DOHH2 (cell line): ENCODE measurements at regions not wholly inside any gene's neighbourhood (a gene's known extent, or its start where the extent isn't known, plus 50 kb on each side); places are given as distances from the start of the nearest gene placed in this dataset.

ENCODE experiments used
- H3F3A ChIP-seq: fragments of 200-600 bp; sonication (generic), shearing (Covaris generic); 2 replicates; pipeline ENCODE4 v1.6.0; 2016; ENCODE audit warnings: antibody characterized with exemption, mild to moderate bottlenecking; ENCODE audit not compliant: control insufficient read depth, insufficient read depth
- H3K27ac ChIP-seq: fragments of 200-600 bp; sonication (generic); 2 replicates; pipeline ENCODE4 v1.5.1; 2014; ENCODE audit warnings: low read depth, mild to moderate bottlenecking, low read length, moderate library complexity
- H3K27me3 ChIP-seq: fragments of 200-600 bp; sonication (generic); 2 replicates; pipeline ENCODE4 v1.6.1; 2014; ENCODE audit warnings: mild to moderate bottlenecking, low read length, mixed read lengths; ENCODE audit not compliant: control insufficient read depth
- H3K36me3 ChIP-seq: fragments of 200-600 bp; sonication (generic); 2 replicates; pipeline ENCODE4 v1.6.1; 2014; ENCODE audit warnings: mild to moderate bottlenecking, low read length, moderate library complexity, mixed read lengths; ENCODE audit not compliant: control insufficient read depth
- H3K4me1 ChIP-seq: fragments of 200-600 bp; sonication (generic); 2 replicates; pipeline ENCODE4 v1.6.1; 2014; ENCODE audit warnings: mild to moderate bottlenecking, low read length, mixed read lengths; ENCODE audit not compliant: control insufficient read depth
- H3K4me2 ChIP-seq: fragments of 200-600 bp; sonication (generic); 2 replicates; pipeline ENCODE4 v1.6.0; 2014; ENCODE audit warnings: mild to moderate bottlenecking, low read length, moderate library complexity
- H3K4me3 ChIP-seq: fragments of 200-600 bp; sonication (generic); 2 replicates; pipeline ENCODE4 v1.5.1; 2014; ENCODE audit warnings: mild to moderate bottlenecking, low read length, mixed read lengths
- H3K79me2 ChIP-seq: fragments of 200-600 bp; sonication (generic); 2 replicates; pipeline ENCODE4 v1.6.1; 2014; ENCODE audit warnings: mild to moderate bottlenecking, low read length, mixed read lengths; ENCODE audit not compliant: control insufficient read depth
- H3K9me2 ChIP-seq: fragments of 200-600 bp; sonication (generic); replicated peaks from 2 replicates; pipeline ENCODE4 v1.6.1; 2014; ENCODE audit warnings: mild to moderate bottlenecking, low read length, mixed read lengths; ENCODE audit not compliant: control insufficient read depth
- H3K9me3 ChIP-seq: fragments of 200-600 bp; sonication (generic); 2 replicates; pipeline ENCODE4 v1.6.1; 2014; ENCODE audit warnings: antibody characterized with exemption, low read length, mixed read lengths; ENCODE audit not compliant: control insufficient read depth, insufficient read depth
- H4K20me1 ChIP-seq: fragments of 200-600 bp; sonication (generic); 2 replicates; pipeline ENCODE4 v1.6.0; 2014; ENCODE audit warnings: low read depth, mild to moderate bottlenecking, antibody characterized with exemption, low read length, moderate library complexity; ENCODE audit not compliant: control insufficient read depth, insufficient read depth
- CTCF ChIP-seq: fragments of 200-600 bp; sonication (generic); IDR thresholded peaks from one replicate; pipeline ENCODE4 v1.5.1; 2014; ENCODE audit warnings: antibody characterized with exemption, mild to moderate bottlenecking, low read depth, low read length; ENCODE audit not compliant: poor library complexity, severe bottlenecking
- EZH2phosphoT487 ChIP-seq: fragments of 200-600 bp; sonication (generic); IDR thresholded peaks from 2 replicates; pipeline ENCODE4 v1.6.1; 2017; ENCODE audit warnings: borderline replicate concordance, mild to moderate bottlenecking, antibody characterized with exemption, low read length, moderate library complexity, mixed read lengths

- no peaks in the 10 kb centered on the region for H3K27me3 ChIP-seq
- H3K79me2 ChIP-seq = no peaks in the 10 kb centered on the region
- TF ChIP-seq CTCF (no peak), EZH2phosphoT487 (no peak)
- H3K9me3 ChIP-seq = no peaks in the 10 kb centered on the region
- no peaks in the 10 kb centered on the region for H3K36me3 ChIP-seq
- H3K4me2 ChIP-seq = no peak overlapping the region
- no peaks in the 10 kb centered on the region for H3K4me1 ChIP-seq
- no peak overlapping the region for H3K27ac ChIP-seq
- H3K9me2 ChIP-seq = no peaks in the 10 kb centered on the region
- no peaks in the 10 kb centered on the region for H3F3A ChIP-seq
- no peak overlapping the region for H3K4me3 ChIP-seq
- no peaks in the 10 kb centered on the region for H4K20me1 ChIP-seq
Observed at GRCh38 chr11:37558619-37559210, 960.7 kb upstream of the RAG2 start.

- no peak for TF ChIP-seq EZH2phosphoT487
- no peak for TF ChIP-seq CTCF
- Histone ChIP-seq H3K79me2 (no peaks in the 10 kb centered on the region), H3K27ac (no peak overlapping the region), H4K20me1 (no peaks in the 10 kb centered on the region), H3K36me3 (no peaks in the 10 kb centered on the region), H3K9me3 (no peaks in the 10 kb centered on the region), H3K9me2 (no peaks in the 10 kb centered on the region), H3F3A (no peaks in the 10 kb centered on the region), H3K4me3 (no peak overlapping the region), H3K4me1 (no peaks in the 10 kb centered on the region), H3K27me3 (no peaks in the 10 kb centered on the region), H3K4me2 (no peak overlapping the region)
Observed at GRCh38 chr11:37557990-37558389, 960.0 kb upstream of the RAG2 start.

GRCh38 chr11:37552284-37552683, 954.2 kb upstream of the RAG2 start:
- no peak overlapping the region for H3K27ac ChIP-seq
- no peak for TF ChIP-seq EZH2phosphoT487
- no peak for TF ChIP-seq CTCF
- H3K4me3 ChIP-seq = no peak overlapping the region
- no peaks in the 10 kb centered on the region for H3F3A ChIP-seq
- no peaks in the 10 kb centered on the region for H3K4me1 ChIP-seq
- H3K36me3 ChIP-seq = no peaks in the 10 kb centered on the region
- no peaks in the 10 kb centered on the region for H3K9me3 ChIP-seq
- H3K9me2 ChIP-seq = no peaks in the 10 kb centered on the region
- H3K4me2 ChIP-seq = no peak overlapping the region
- H3K79me2 ChIP-seq = no peaks in the 10 kb centered on the region
- H3K27me3 ChIP-seq = no peaks in the 10 kb centered on the region
- no peaks in the 10 kb centered on the region for H4K20me1 ChIP-seq

- Histone ChIP-seq H3K4me2 (no peak overlapping the region), H3K27ac (no peak overlapping the region), H3K36me3 (no peaks in the 10 kb centered on the region), H3K9me3 (no peaks in the 10 kb centered on the region), H3K79me2 (no peaks in the 10 kb centered on the region), H3K27me3 (no peaks in the 10 kb centered on the region), H3K4me3 (no peak overlapping the region), H3K4me1 (no peaks in the 10 kb centered on the region), H3F3A (no peaks in the 10 kb centered on the region), H4K20me1 (no peaks in the 10 kb centered on the region), H3K9me2 (no peaks in the 10 kb centered on the region)
- TF ChIP-seq EZH2phosphoT487 = no peak
- no peak for TF ChIP-seq CTCF
Observed at GRCh38 chr11:37544491-37544890, 946.5 kb upstream of the RAG2 start.
